Esophagus muscularis mucosa (tissue), 4 donors: ENCODE measurements at regions not wholly inside any gene's neighbourhood (a gene's known extent, or its start where the extent isn't known, plus 50 kb on each side); places are given as distances from the start of the nearest gene placed in this dataset.

ENCODE experiments used
- DNase-seq: peaks from one replicate; pipeline ENCODE4 v3.0.0-alpha.2; 2017; ENCODE audit errors: extremely low spot score
- H3K27ac ChIP-seq, 4 donors: fragments of 200-600 bp; sonication (generic); replicated peaks in 1 of 4; 1 replicate in 3 of 4; 2 replicates in 1 of 4; pipeline ENCODE4 v1.5.1; 2016 to 2019; ENCODE audit warnings: mild to moderate bottlenecking in 1 of 4
- H3K27me3 ChIP-seq, 4 donors: fragments of 200-600 bp; sonication (generic); one replicate each; pipeline versions ENCODE4 v1.5.1 to v1.6.0; 2016 to 2019
- H3K36me3 ChIP-seq, 4 donors: fragments of 200-600 bp; sonication (generic); one replicate each; pipeline ENCODE4 v1.5.1; 2016 to 2019
- H3K4me1 ChIP-seq, 4 donors: fragments of 200-600 bp; sonication (generic); one replicate each; pipeline ENCODE4 v1.5.1; 2016 to 2019
- H3K4me3 ChIP-seq, 4 donors: fragments of 200-600 bp; sonication (generic); 1 replicate in 2 of 4; 2 replicates in 2 of 4; pipeline ENCODE4 v1.5.1; 2016 to 2019; ENCODE audit warnings: mild to moderate bottlenecking in 4 of 4, moderate library complexity in 1 of 4
- H3K9me3 ChIP-seq, 4 donors: fragments of 200-600 bp; sonication (generic); 1 replicate in 3 of 4; 2 replicates in 1 of 4; pipeline ENCODE4 v1.5.1; 2016 to 2019
- EP300 ChIP-seq: sonication (generic); formaldehyde crosslinking; IDR thresholded peaks from one replicate; pipeline ENCODE4 v1.6.1; 2017; ENCODE audit warnings: antibody characterized with exemption
- POLR2A ChIP-seq: fragments of 450-650 bp; IDR thresholded peaks from one replicate; pipeline ENCODE4 v1.6.1; 2017; ENCODE audit warnings: antibody characterized with exemption, moderate library complexity, mild to moderate bottlenecking, low read depth
- POLR2AphosphoS5 ChIP-seq, 2 donors: sonication (generic); formaldehyde crosslinking; IDR thresholded peaks; one replicate each; pipeline ENCODE4 v1.6.1; 2017; ENCODE audit warnings: antibody characterized with exemption in 2 of 2
- WGBS: methylation state at CpG from one replicate; pipeline ENCODE4 v1.1.5; 2018; 5-methylcytosine and 5-hydroxymethylcytosine counted together
- intact Hi-C: fragments of 100-400 bp; cut with DNase I; formaldehyde crosslinking; loops from one replicate; pipeline ENCODE4 v1.15.1; 2023
- TF ChIP-seq, protein P1 (sequence below), 3 experiments: fragments of 200-600 bp in 2 of 3; fragments of 450-650 bp in 1 of 3; sonication (generic) in 2 of 3; IDR thresholded peaks; one replicate each; pipeline ENCODE4 v1.5.1; 2017 to 2019; ENCODE audit warnings: antibody characterized with exemption in 3 of 3, mild to moderate bottlenecking in 2 of 3, moderate library complexity in 1 of 3

DNA sequence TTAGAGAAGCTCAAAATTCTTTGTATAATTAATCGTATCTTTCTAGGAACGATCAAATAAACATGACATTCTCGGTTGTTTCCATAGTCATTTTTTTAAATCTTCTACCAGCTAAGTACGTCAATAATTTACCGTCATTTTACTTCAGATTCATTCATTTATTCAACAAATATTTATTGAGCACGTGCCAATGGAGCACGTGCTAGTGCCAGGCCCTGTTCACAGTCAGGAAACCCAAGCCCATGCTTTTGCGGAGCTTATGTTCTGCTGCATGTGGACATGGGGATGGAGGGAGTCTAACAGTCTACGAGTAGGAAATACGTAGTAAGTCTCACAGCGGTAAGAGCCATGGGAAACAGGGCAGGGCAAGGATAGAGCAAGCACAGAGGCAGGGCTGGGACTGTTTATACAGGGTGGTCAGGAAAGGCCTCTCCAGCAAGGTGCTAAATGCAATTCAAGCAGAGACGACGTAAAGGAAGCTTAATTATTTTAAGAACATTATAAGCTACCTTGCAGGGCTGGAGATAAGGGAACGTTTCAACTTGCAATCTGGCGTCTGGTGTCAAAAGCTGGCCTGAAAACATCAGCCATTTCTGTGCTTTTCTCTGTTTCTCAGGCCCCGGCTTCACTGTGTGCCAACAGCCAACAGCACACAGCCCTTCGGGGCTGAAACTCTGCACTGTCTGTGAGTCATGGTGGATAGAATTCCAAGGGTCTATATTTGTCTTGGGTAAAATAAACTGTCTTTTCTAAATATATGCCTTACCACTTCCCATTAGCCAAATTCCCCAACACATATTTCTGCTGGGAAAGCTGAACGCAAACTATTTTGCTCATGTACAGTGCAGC lies 517.1 kb upstream of the ZFP42 start:
- H3K9me3 ChIP-seq, result no peaks in the 10 kb centered on the region
- H3K4me3 ChIP-seq, result peak overlapping the region in 1 of 4 donors; percentile 17
- 35% methylated on average over 18 of the region's 18 CpGs for WGBS
- H3K27ac ChIP-seq, result peak overlapping the region; percentile 70 to 81 (median 73)
- DNase-seq, result peak; percentile 82
- intact Hi-C loops, result no loop called here
- H3K36me3 ChIP-seq, result no peaks in the 10 kb centered on the region
- TF ChIP-seq POLR2AphosphoS5 (IDR thresholded peaks at IDR 0.05) (peak in 1 of 2 donors; percentile 55), EP300 (no peak), POLR2A (no peak)
- TF ChIP-seq, protein P1, sequence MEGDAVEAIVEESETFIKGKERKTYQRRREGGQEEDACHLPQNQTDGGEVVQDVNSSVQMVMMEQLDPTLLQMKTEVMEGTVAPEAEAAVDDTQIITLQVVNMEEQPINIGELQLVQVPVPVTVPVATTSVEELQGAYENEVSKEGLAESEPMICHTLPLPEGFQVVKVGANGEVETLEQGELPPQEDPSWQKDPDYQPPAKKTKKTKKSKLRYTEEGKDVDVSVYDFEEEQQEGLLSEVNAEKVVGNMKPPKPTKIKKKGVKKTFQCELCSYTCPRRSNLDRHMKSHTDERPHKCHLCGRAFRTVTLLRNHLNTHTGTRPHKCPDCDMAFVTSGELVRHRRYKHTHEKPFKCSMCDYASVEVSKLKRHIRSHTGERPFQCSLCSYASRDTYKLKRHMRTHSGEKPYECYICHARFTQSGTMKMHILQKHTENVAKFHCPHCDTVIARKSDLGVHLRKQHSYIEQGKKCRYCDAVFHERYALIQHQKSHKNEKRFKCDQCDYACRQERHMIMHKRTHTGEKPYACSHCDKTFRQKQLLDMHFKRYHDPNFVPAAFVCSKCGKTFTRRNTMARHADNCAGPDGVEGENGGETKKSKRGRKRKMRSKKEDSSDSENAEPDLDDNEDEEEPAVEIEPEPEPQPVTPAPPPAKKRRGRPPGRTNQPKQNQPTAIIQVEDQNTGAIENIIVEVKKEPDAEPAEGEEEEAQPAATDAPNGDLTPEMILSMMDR (IDR thresholded peaks at IDR 0.05), result no peak
- H3K4me1 ChIP-seq, result peaks cover 0 to 50% (median 40%) of the 10 kb centered on the region in 4 donors
- H3K27me3 ChIP-seq, result no peaks in the 10 kb centered on the region

GRCh38 chr4:187479511-187479910 lies 516.1 kb upstream of the ZFP42 start:
- peak overlapping the region; percentile 70 to 81 (median 73) for H3K27ac ChIP-seq
- H3K9me3 ChIP-seq, result no peaks in the 10 kb centered on the region
- no peak for TF ChIP-seq POLR2AphosphoS5 (IDR thresholded peaks at IDR 0.05)
- TF ChIP-seq, protein P1 (IDR thresholded peaks at IDR 0.05), result no peak
- TF ChIP-seq EP300, result no peak
- no peak for TF ChIP-seq POLR2A
- H3K36me3 ChIP-seq, result no peaks in the 10 kb centered on the region
- H3K27me3 ChIP-seq, result no peaks in the 10 kb centered on the region
- intact Hi-C loops, result no loop called here
- DNase-seq, result no peak
- no peak overlapping the region for H3K4me3 ChIP-seq
- H3K4me1 ChIP-seq, result peaks cover 0 to 50% (median 40%) of the 10 kb centered on the region in 4 donors
- 57% methylated on average over 6 of the region's 6 CpGs for WGBS

- no peaks in the 10 kb centered on the region for H3K36me3 ChIP-seq
- H3K27me3 ChIP-seq, result no peaks in the 10 kb centered on the region
- peaks cover 0 to 50% (median 40%) of the 10 kb centered on the region in 4 donors for H3K4me1 ChIP-seq
- no peaks in the 10 kb centered on the region for H3K9me3 ChIP-seq
- TF ChIP-seq POLR2AphosphoS5 (IDR thresholded peaks at IDR 0.05) (no peak), EP300 (no peak)
- TF ChIP-seq, protein P1 (IDR thresholded peaks at IDR 0.05), result no peak
- no peak overlapping the region for H3K4me3 ChIP-seq
- DNase-seq, result peak; percentile 60
- intact Hi-C loops, result no loop called here
- H3K27ac ChIP-seq, result peak overlapping the region; percentile 70 to 81 (median 73)
- 55% methylated on average over 9 of the region's 9 CpGs for WGBS
Observed at GRCh38 chr4:187480146-187481145, 515.1 kb upstream of the ZFP42 start.

- no peaks in the 10 kb centered on the region for H3K36me3 ChIP-seq
- TF ChIP-seq POLR2AphosphoS5 (IDR thresholded peaks at IDR 0.05) (no peak), EP300 (no peak), POLR2A (no peak)
- TF ChIP-seq, protein P1 (IDR thresholded peaks at IDR 0.05), result no peak
- no peaks in the 10 kb centered on the region for H3K9me3 ChIP-seq
- H3K4me3 ChIP-seq, result no peak overlapping the region
- intact Hi-C loops, result no loop called here
- 89% methylated on average over 6 of the region's 6 CpGs for WGBS
- peak; percentile 53 for DNase-seq
- H3K4me1 ChIP-seq, result peaks cover 0 to 22% (median 20%) of the 10 kb centered on the region in 4 donors
- no peak overlapping the region for H3K27ac ChIP-seq
- no peaks in the 10 kb centered on the region for H3K27me3 ChIP-seq
Observed at GRCh38 chr4:187484186-187484585, 511.4 kb upstream of the ZFP42 start.
